Activated B cell treated with CpG ODN at 0.5 μM for 24 hours (primary cell): ENCODE measurements at regions not wholly inside any gene's neighbourhood (a gene's known extent, or its start where the extent isn't known, plus 50 kb on each side); places are given as distances from the start of the nearest gene placed in this dataset.

Source experiments
- ATAC-seq: fragments of 200-7000 bp; cut with Tn5 transposase; one replicate; pipeline ENCODE4 v1.10.0; 2021; ENCODE audit warnings: low read depth, mild to moderate bottlenecking, moderate library complexity
- CTCF ChIA-PET: fragments of 350-600 bp; sonication (Branson Sonifier 250); formaldehyde crosslinking; loops from one replicate; lab custom pipeline; 2021; ENCODE audit warnings: antibody characterized with exemption; lab: Charles Lee
- POLR2A ChIA-PET: fragments of 350-600 bp; sonication (Branson Sonifier 250); formaldehyde crosslinking; loops from one replicate; lab custom pipeline; 2021; ENCODE audit warnings: antibody characterized with exemption; lab: Charles Lee
- DNase-seq: peaks from one replicate; pipeline ENCODE4 v3.0.0; 2022
- H3K27ac Mint-ChIP-seq: one replicate; pipeline ENCODE4 v1.8.0; 2020; ENCODE audit warnings: mixed read lengths
- H3K27me3 Mint-ChIP-seq: one replicate; pipeline ENCODE4 v1.8.0; 2021; ENCODE audit warnings: mixed read lengths
- H3K36me3 Mint-ChIP-seq: one replicate; pipeline ENCODE4 v1.8.0; 2021; ENCODE audit warnings: low read depth, mixed read lengths
- H3K4me1 Mint-ChIP-seq: one replicate; pipeline ENCODE4 v1.8.0; 2021; ENCODE audit warnings: mixed read lengths
- H3K4me3 Mint-ChIP-seq: one replicate; pipeline ENCODE4 v1.8.0; 2020; ENCODE audit warnings: mild to moderate bottlenecking, mixed read lengths
- H3K9me3 Mint-ChIP-seq: one replicate; pipeline ENCODE4 v1.8.0; 2020; ENCODE audit warnings: mixed read lengths
- intact Hi-C: fragments of 100-400 bp; cut with micrococcal nuclease; formaldehyde crosslinking; loops from one replicate; pipeline ENCODE4 v1.15.1; 2024
- TF ChIP-seq, protein P1 (sequence below): fragments of 200-600 bp; IDR thresholded peaks from one replicate; pipeline ENCODE4 v1.8.0; 2022; ENCODE audit warnings: antibody characterized with exemption, mild to moderate bottlenecking

DNA sequence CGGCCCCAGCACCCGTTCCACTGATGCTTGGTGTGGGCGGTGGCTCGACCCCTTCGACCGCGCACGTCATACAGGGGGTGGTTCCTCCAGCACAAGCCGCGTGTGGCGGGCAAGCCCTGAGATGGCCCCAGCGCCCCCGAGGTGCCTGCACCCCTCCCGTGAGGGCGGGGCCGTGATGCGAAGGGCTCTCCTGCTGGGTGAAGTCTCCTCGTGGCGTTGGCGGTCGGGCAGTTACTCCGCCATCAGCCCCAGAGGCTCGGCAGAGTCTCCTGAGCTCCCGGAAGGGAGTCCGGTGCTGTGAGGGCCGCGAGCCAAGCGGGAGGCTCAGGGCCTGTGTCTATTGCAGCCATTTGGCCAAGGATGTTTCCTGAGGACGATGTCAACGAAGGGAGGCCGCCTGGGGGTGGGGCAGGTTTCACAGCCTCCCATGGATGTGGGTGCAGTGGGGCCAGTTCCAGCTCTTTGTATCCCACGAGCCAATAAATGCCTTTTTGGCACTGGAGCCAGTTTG lies 78.1 kb upstream of the GALNT9 start:
- no peak overlapping the region for H3K27ac Mint-ChIP-seq
- H3K4me1 Mint-ChIP-seq: no peaks in the 10 kb centered on the region
- H3K9me3 Mint-ChIP-seq: no peaks in the 10 kb centered on the region
- intact Hi-C loops: no loop called here
- DNase-seq: no peak
- CTCF ChIA-PET: interaction anchor here (0.7 kb wide), 1 partner anchor 116 kb away, joined by 3 read pairs; no protein-coding TSS in a partner anchor
- no peak for ATAC-seq
- no peaks in the 10 kb centered on the region for H3K36me3 Mint-ChIP-seq
- H3K27me3 Mint-ChIP-seq: peaks cover 4% of the 10 kb centered on the region
- no peak overlapping the region for H3K4me3 Mint-ChIP-seq
- TF ChIP-seq, protein P1, sequence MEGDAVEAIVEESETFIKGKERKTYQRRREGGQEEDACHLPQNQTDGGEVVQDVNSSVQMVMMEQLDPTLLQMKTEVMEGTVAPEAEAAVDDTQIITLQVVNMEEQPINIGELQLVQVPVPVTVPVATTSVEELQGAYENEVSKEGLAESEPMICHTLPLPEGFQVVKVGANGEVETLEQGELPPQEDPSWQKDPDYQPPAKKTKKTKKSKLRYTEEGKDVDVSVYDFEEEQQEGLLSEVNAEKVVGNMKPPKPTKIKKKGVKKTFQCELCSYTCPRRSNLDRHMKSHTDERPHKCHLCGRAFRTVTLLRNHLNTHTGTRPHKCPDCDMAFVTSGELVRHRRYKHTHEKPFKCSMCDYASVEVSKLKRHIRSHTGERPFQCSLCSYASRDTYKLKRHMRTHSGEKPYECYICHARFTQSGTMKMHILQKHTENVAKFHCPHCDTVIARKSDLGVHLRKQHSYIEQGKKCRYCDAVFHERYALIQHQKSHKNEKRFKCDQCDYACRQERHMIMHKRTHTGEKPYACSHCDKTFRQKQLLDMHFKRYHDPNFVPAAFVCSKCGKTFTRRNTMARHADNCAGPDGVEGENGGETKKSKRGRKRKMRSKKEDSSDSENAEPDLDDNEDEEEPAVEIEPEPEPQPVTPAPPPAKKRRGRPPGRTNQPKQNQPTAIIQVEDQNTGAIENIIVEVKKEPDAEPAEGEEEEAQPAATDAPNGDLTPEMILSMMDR: no peak
- POLR2A ChIA-PET: no interaction called here

- Mint-ChIP-seq H3K9me3 (no peaks in the 10 kb centered on the region), H3K4me3 (no peak overlapping the region), H3K4me1 (no peaks in the 10 kb centered on the region), H3K27ac (no peak overlapping the region), H3K27me3 (peaks cover 4% of the 10 kb centered on the region), H3K36me3 (no peaks in the 10 kb centered on the region)
- ATAC-seq: no peak
- TF ChIP-seq, protein P1: no peak
- ChIA-PET POLR2A (no interaction called here), CTCF (no interaction called here)
- no peak for DNase-seq
- intact Hi-C loops: no loop called here
These were observed 77.4 kb upstream of the GALNT9 start for GRCh38 chr12:132406493-132407450.

GRCh38 chr12:132405742-132406251 lies 76.4 kb upstream of the GALNT9 start:
- H3K4me1 Mint-ChIP-seq: no peaks in the 10 kb centered on the region
- DNase-seq: no peak
- no peaks in the 10 kb centered on the region for H3K36me3 Mint-ChIP-seq
- ChIA-PET POLR2A (no interaction called here), CTCF (no interaction called here)
- no peak for ATAC-seq
- no peak overlapping the region for H3K27ac Mint-ChIP-seq
- TF ChIP-seq, protein P1: no peak
- H3K4me3 Mint-ChIP-seq: no peak overlapping the region
- H3K27me3 Mint-ChIP-seq: peaks cover 4% of the 10 kb centered on the region
- no peaks in the 10 kb centered on the region for H3K9me3 Mint-ChIP-seq
- intact Hi-C loops: no loop called here

- DNase-seq (no peak), ATAC-seq (no peak)
- Mint-ChIP-seq H3K27me3 (peaks cover 4% of the 10 kb centered on the region), H3K4me3 (no peak overlapping the region), H3K27ac (no peak overlapping the region), H3K4me1 (no peaks in the 10 kb centered on the region), H3K36me3 (no peaks in the 10 kb centered on the region), H3K9me3 (no peaks in the 10 kb centered on the region)
- TF ChIP-seq, protein P1: no peak
- intact Hi-C loops: no loop called here
- CTCF ChIA-PET: no interaction called here
- POLR2A ChIA-PET: no interaction called here
These were observed 75.8 kb upstream of the GALNT9 start for GRCh38 chr12:132404951-132405741.
